WTC11 (cell line): ENCODE measurements at regions not wholly inside any gene's neighbourhood (a gene's known extent, or its start where the extent isn't known, plus 50 kb on each side); places are given as distances from the start of the nearest gene placed in this dataset.
A peak's percentile ranks its signal among the peaks of the same experiment; 100 is the strongest.

Experiments
- ATAC-seq: fragments of 200-7000 bp; cut with Tn5 transposase; 2 replicates; pipeline ENCODE4 v1.10.0; 2021; ENCODE audit warnings: mild to moderate bottlenecking, moderate library complexity
- CTCF ChIA-PET: fragments of 300-600 bp; sonication (Branson Sonifier 250); formaldehyde crosslinking; loops from one replicate; lab custom pipeline; 2021; ENCODE audit warnings: antibody characterized with exemption; lab: Charles Lee
- POLR2A ChIA-PET: fragments of 350-600 bp; sonication (Branson Sonifier 250); formaldehyde crosslinking; loops from one replicate; lab custom pipeline; 2021; ENCODE audit warnings: antibody characterized with exemption; lab: Charles Lee
- DNase-seq: peaks from one replicate; pipeline ENCODE4 v3.0.0; 2021; ENCODE audit warnings: low spot score
- H3K27ac Mint-ChIP-seq: 2 replicates; pipeline ENCODE4 v1.8.0; 2021; ENCODE audit warnings: mixed read lengths
- H3K27me3 Mint-ChIP-seq: 2 replicates; pipeline ENCODE4 v1.8.0; 2021; ENCODE audit warnings: low read depth, mild to moderate bottlenecking, moderate library complexity, mixed read lengths
- H3K36me3 Mint-ChIP-seq: 2 replicates; pipeline ENCODE4 v1.8.0; 2021; ENCODE audit warnings: mixed read lengths
- H3K4me1 Mint-ChIP-seq: 2 replicates; pipeline ENCODE4 v1.8.0; 2022; ENCODE audit warnings: mixed read lengths
- H3K4me3 Mint-ChIP-seq: 2 replicates; pipeline ENCODE4 v1.8.0; 2021; ENCODE audit warnings: mild to moderate bottlenecking, moderate library complexity, mixed read lengths
- H3K9me3 Mint-ChIP-seq: 2 replicates; pipeline ENCODE4 v1.8.0; 2021; ENCODE audit warnings: mixed read lengths
- ATF1 ChIP-seq: sonication (generic); formaldehyde crosslinking; IDR thresholded peaks from 2 replicates; pipeline ENCODE4 v1.8.1; 2023; ENCODE audit warnings: mild to moderate bottlenecking, moderate library complexity, missing genetic modification reagents
- CBFB ChIP-seq: sonication (generic); formaldehyde crosslinking; IDR thresholded peaks from 2 replicates; pipeline ENCODE4 v1.8.1; 2022; ENCODE audit warnings: mild to moderate bottlenecking, low read depth, missing genetic modification reagents
- FOXJ3 ChIP-seq: sonication (generic); formaldehyde crosslinking; IDR thresholded peaks from 2 replicates; pipeline ENCODE4 v1.9.0; 2021; ENCODE audit warnings: missing genetic modification reagents, mild to moderate bottlenecking, borderline replicate concordance
- GABPB1 ChIP-seq: sonication (generic); formaldehyde crosslinking; IDR thresholded peaks from 2 replicates; pipeline ENCODE4 v1.8.1; 2023; ENCODE audit warnings: mild to moderate bottlenecking, missing genetic modification reagents
- IRF2 ChIP-seq: sonication (generic); formaldehyde crosslinking; IDR thresholded peaks from 2 replicates; pipeline ENCODE4 v1.8.0; 2022; ENCODE audit warnings: low read depth, missing genetic modification reagents, borderline replicate concordance
- MXD4 ChIP-seq: fragments of 250-450 bp; sonication (Bioruptor Pico); IDR thresholded peaks from 2 replicates; pipeline ENCODE4 v1.8.0; 2021; ENCODE audit warnings: mild to moderate bottlenecking, moderate library complexity, borderline replicate concordance
- NFATC4 ChIP-seq: fragments of 250-450 bp; sonication (Bioruptor Pico); IDR thresholded peaks from 2 replicates; pipeline ENCODE4 v1.9.0; 2021; ENCODE audit warnings: mild to moderate bottlenecking
- NR1H2 ChIP-seq: sonication (generic); formaldehyde crosslinking; IDR thresholded peaks from 2 replicates; pipeline ENCODE4 v1.9.0; 2021; ENCODE audit warnings: mild to moderate bottlenecking, moderate library complexity, missing genetic modification reagents
- OVOL2 ChIP-seq: fragments of 250-450 bp; sonication (Bioruptor Pico); IDR thresholded peaks from 2 replicates; pipeline ENCODE4 v1.9.0; 2021; ENCODE audit warnings: mild to moderate bottlenecking, borderline replicate concordance
- RORB ChIP-seq: fragments of 250-450 bp; sonication (Bioruptor Pico); IDR thresholded peaks from 2 replicates; pipeline ENCODE4 v1.9.0; 2021; ENCODE audit warnings: mild to moderate bottlenecking
- TP53 ChIP-seq: sonication (generic); formaldehyde crosslinking; IDR thresholded peaks from 2 replicates; pipeline ENCODE4 v1.8.1; 2023; ENCODE audit warnings: mild to moderate bottlenecking, missing genetic modification reagents
- ZBTB21 ChIP-seq: sonication (generic); formaldehyde crosslinking; IDR thresholded peaks from 2 replicates; pipeline ENCODE4 v1.8.1; 2023; ENCODE audit warnings: mild to moderate bottlenecking, missing genetic modification reagents, borderline replicate concordance
- ZNF219 ChIP-seq: sonication (generic); formaldehyde crosslinking; IDR thresholded peaks from 2 replicates; pipeline ENCODE4 v1.8.0; 2023; ENCODE audit warnings: missing genetic modification reagents, mild to moderate bottlenecking, borderline replicate concordance
- ZNF232 ChIP-seq: sonication (generic); formaldehyde crosslinking; IDR thresholded peaks from 2 replicates; pipeline ENCODE4 v1.8.0; 2022; ENCODE audit warnings: mild to moderate bottlenecking, missing genetic modification reagents
- ZNF671 ChIP-seq: fragments of 250-450 bp; sonication (Bioruptor Pico); IDR thresholded peaks from 2 replicates; pipeline ENCODE4 v1.8.0; 2021; ENCODE audit warnings: mild to moderate bottlenecking
- TF ChIP-seq, protein P1 (sequence below): sonication (generic); formaldehyde crosslinking; IDR thresholded peaks from 2 replicates; pipeline ENCODE4 v1.8.0; 2023; ENCODE audit warnings: missing genetic modification reagents, mild to moderate bottlenecking, borderline replicate concordance
- TF ChIP-seq, protein P2 (sequence below): sonication (generic); formaldehyde crosslinking; IDR thresholded peaks from 2 replicates; pipeline ENCODE4 v1.8.1; 2023; ENCODE audit warnings: mild to moderate bottlenecking, missing genetic modification reagents, moderate library complexity
- TF ChIP-seq, protein P3 (sequence below): sonication (generic); formaldehyde crosslinking; IDR thresholded peaks from 2 replicates; pipeline ENCODE4 v1.8.0; 2022; ENCODE audit warnings: mild to moderate bottlenecking, missing genetic modification reagents
- TF ChIP-seq, protein P4 (sequence below): sonication (generic); formaldehyde crosslinking; IDR thresholded peaks from 2 replicates; pipeline ENCODE4 v1.8.1; 2022; ENCODE audit warnings: low read depth, missing genetic modification reagents, borderline replicate concordance
- TF ChIP-seq, protein P5 (sequence below): sonication (generic); formaldehyde crosslinking; IDR thresholded peaks from 2 replicates; pipeline ENCODE4 v1.8.0; 2022; ENCODE audit warnings: mild to moderate bottlenecking, missing genetic modification reagents
- TF ChIP-seq, protein P6 (sequence below): sonication (generic); formaldehyde crosslinking; IDR thresholded peaks from 2 replicates; pipeline ENCODE4 v1.8.1; 2023; ENCODE audit warnings: mild to moderate bottlenecking, missing genetic modification reagents

DNA sequence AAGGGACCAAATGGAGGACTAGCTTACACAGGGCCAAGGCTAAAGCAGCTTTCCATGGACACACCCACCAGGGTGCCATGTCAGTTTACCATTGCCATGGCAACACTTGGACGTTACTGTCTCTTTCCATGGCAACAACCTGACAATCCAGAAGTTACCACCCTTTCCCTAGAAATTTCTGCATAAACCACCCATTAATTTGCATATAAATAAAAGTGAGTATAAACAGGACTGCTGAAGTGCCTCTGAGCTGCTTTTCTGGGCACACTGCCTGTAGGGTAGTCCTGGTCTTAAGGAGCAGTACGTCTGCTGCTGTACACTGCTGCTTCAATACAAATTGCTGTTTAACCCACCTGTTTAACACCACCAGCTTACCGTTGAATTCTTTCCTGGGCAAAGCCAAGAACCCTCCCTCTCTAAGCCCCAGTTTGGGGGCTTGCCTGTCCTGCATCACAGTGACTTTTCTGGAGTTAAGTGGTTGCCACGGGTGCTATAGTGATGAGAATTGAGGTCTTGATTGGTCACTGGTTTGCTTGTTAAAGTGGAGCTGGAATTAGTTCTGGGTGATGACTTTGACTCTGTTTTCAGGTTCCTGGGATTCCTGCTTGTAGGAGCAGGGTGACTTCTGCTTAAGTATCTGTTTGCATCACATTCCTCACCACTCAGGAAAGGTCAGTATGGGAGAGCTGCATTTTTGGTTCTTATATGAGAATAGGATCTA is 83.2 kb downstream of the CLDN17 start:
- peak; percentile 71 for DNase-seq
- Mint-ChIP-seq H3K27me3 (no peaks in the 10 kb centered on the region), H3K36me3 (peaks cover 5% of the 10 kb centered on the region), H3K27ac (peak overlapping the region; percentile 90), H3K9me3 (peaks cover 10% of the 10 kb centered on the region), H3K4me3 (peak overlapping the region; percentile 14), H3K4me1 (peaks cover 19% of the 10 kb centered on the region)
- ChIA-PET CTCF (interaction anchor here (1.5 to 2.6 kb wide), 2 partner anchors 10 to 39 kb away, joined by 5 to 14 read pairs; no protein-coding TSS in a partner anchor), POLR2A (no interaction called here)
- TF ChIP-seq, protein P1, sequence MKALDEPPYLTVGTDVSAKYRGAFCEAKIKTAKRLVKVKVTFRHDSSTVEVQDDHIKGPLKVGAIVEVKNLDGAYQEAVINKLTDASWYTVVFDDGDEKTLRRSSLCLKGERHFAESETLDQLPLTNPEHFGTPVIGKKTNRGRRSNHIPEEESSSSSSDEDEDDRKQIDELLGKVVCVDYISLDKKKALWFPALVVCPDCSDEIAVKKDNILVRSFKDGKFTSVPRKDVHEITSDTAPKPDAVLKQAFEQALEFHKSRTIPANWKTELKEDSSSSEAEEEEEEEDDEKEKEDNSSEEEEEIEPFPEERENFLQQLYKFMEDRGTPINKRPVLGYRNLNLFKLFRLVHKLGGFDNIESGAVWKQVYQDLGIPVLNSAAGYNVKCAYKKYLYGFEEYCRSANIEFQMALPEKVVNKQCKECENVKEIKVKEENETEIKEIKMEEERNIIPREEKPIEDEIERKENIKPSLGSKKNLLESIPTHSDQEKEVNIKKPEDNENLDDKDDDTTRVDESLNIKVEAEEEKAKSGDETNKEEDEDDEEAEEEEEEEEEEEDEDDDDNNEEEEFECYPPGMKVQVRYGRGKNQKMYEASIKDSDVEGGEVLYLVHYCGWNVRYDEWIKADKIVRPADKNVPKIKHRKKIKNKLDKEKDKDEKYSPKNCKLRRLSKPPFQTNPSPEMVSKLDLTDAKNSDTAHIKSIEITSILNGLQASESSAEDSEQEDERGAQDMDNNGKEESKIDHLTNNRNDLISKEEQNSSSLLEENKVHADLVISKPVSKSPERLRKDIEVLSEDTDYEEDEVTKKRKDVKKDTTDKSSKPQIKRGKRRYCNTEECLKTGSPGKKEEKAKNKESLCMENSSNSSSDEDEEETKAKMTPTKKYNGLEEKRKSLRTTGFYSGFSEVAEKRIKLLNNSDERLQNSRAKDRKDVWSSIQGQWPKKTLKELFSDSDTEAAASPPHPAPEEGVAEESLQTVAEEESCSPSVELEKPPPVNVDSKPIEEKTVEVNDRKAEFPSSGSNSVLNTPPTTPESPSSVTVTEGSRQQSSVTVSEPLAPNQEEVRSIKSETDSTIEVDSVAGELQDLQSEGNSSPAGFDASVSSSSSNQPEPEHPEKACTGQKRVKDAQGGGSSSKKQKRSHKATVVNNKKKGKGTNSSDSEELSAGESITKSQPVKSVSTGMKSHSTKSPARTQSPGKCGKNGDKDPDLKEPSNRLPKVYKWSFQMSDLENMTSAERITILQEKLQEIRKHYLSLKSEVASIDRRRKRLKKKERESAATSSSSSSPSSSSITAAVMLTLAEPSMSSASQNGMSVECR (CRISPR knock-in tag): no peak
- TF ChIP-seq GABPB1 (CRISPR knock-in tag) (no peak), FOXJ3 (CRISPR knock-in tag) (no peak)
- ATAC-seq: peak; percentile 88

DNA sequence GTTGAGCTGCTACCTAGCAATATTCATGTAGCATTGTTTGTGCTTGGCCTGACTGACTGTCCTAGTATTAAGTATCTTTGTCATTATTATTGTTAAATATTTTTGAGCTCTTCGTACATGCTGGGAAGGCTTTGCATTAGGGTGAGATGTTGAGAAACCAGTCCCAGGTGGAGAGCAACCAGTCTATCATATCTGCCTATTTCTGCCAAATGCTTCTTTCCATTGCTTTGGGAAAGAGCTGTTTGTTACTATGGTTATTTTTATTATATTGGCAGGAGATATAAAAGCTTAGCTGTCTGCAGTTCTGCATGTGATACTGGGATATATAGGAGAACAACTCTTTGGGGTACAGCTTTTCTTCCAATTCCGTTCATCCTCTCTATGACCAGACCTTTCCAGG is 85.1 kb downstream of the CLDN17 start:
- H3K4me3 Mint-ChIP-seq: no peak overlapping the region
- no peak for ATAC-seq
- H3K36me3 Mint-ChIP-seq: peaks cover 13% of the 10 kb centered on the region
- no peak overlapping the region for H3K27ac Mint-ChIP-seq
- no peaks in the 10 kb centered on the region for H3K27me3 Mint-ChIP-seq
- peaks cover 19% of the 10 kb centered on the region for H3K4me1 Mint-ChIP-seq
- TF ChIP-seq, protein P2, sequence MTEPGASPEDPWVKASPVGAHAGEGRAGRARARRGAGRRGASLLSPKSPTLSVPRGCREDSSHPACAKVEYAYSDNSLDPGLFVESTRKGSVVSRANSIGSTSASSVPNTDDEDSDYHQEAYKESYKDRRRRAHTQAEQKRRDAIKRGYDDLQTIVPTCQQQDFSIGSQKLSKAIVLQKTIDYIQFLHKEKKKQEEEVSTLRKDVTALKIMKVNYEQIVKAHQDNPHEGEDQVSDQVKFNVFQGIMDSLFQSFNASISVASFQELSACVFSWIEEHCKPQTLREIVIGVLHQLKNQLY: no peak
- no peak for TF ChIP-seq NR1H2
- TF ChIP-seq ZBTB21: no peak
- TF ChIP-seq, protein P3, sequence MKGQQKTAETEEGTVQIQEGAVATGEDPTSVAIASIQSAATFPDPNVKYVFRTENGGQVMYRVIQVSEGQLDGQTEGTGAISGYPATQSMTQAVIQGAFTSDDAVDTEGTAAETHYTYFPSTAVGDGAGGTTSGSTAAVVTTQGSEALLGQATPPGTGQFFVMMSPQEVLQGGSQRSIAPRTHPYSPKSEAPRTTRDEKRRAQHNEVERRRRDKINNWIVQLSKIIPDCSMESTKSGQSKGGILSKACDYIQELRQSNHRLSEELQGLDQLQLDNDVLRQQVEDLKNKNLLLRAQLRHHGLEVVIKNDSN (CRISPR knock-in tag): no peak
- no peak for TF ChIP-seq OVOL2
- TF ChIP-seq, protein P4, sequence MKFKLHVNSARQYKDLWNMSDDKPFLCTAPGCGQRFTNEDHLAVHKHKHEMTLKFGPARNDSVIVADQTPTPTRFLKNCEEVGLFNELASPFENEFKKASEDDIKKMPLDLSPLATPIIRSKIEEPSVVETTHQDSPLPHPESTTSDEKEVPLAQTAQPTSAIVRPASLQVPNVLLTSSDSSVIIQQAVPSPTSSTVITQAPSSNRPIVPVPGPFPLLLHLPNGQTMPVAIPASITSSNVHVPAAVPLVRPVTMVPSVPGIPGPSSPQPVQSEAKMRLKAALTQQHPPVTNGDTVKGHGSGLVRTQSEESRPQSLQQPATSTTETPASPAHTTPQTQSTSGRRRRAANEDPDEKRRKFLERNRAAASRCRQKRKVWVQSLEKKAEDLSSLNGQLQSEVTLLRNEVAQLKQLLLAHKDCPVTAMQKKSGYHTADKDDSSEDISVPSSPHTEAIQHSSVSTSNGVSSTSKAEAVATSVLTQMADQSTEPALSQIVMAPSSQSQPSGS (CRISPR knock-in tag): no peak
- no peak for TF ChIP-seq ZNF219 (CRISPR knock-in tag)
- no peak for TF ChIP-seq CBFB (CRISPR knock-in tag)
- TF ChIP-seq ZNF232 (CRISPR knock-in tag): no peak
- TF ChIP-seq, protein P5, sequence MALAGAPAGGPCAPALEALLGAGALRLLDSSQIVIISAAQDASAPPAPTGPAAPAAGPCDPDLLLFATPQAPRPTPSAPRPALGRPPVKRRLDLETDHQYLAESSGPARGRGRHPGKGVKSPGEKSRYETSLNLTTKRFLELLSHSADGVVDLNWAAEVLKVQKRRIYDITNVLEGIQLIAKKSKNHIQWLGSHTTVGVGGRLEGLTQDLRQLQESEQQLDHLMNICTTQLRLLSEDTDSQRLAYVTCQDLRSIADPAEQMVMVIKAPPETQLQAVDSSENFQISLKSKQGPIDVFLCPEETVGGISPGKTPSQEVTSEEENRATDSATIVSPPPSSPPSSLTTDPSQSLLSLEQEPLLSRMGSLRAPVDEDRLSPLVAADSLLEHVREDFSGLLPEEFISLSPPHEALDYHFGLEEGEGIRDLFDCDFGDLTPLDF (CRISPR knock-in tag): no peak
- TF ChIP-seq TP53 (CRISPR knock-in tag): no peak
- no peak for TF ChIP-seq GABPB1 (CRISPR knock-in tag)
- no peak for TF ChIP-seq ATF1 (CRISPR knock-in tag)
- TF ChIP-seq NFATC4 (CRISPR knock-in tag): no peak
- TF ChIP-seq, protein P6, sequence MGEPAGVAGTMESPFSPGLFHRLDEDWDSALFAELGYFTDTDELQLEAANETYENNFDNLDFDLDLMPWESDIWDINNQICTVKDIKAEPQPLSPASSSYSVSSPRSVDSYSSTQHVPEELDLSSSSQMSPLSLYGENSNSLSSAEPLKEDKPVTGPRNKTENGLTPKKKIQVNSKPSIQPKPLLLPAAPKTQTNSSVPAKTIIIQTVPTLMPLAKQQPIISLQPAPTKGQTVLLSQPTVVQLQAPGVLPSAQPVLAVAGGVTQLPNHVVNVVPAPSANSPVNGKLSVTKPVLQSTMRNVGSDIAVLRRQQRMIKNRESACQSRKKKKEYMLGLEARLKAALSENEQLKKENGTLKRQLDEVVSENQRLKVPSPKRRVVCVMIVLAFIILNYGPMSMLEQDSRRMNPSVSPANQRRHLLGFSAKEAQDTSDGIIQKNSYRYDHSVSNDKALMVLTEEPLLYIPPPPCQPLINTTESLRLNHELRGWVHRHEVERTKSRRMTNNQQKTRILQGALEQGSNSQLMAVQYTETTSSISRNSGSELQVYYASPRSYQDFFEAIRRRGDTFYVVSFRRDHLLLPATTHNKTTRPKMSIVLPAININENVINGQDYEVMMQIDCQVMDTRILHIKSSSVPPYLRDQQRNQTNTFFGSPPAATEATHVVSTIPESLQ (CRISPR knock-in tag): no peak
- TF ChIP-seq MXD4 (CRISPR knock-in tag): no peak
- no peak for TF ChIP-seq IRF2 (CRISPR knock-in tag)
- no peak for TF ChIP-seq ZNF671
- no peak for TF ChIP-seq RORB (CRISPR knock-in tag)
- TF ChIP-seq, all 79 proteins: peak for 0
- peaks cover 25% of the 10 kb centered on the region for H3K9me3 Mint-ChIP-seq
- POLR2A ChIA-PET: no interaction called here
- CTCF ChIA-PET: interaction anchor here (2.6 kb wide), 1 partner anchor 37 kb away, joined by 14 read pairs; no protein-coding TSS in a partner anchor
- no peak for DNase-seq
